Activated CD4-positive, alpha-beta T cell treated with anti-CD3 and anti-CD28 coated beads, Interleukin-2, amount 10 ng/mL, durations not matched to agents 24 days and 14 days (primary cell): ENCODE measurements at regions not wholly inside any gene's neighbourhood (a gene's known extent, or its start where the extent isn't known, plus 50 kb on each side); places are given as distances from the start of the nearest gene placed in this dataset.

Experiments
- DNase-seq: peaks from one replicate; pipeline ENCODE4 v3.0.0; 2022
- H3K27ac Mint-ChIP-seq: one replicate; pipeline ENCODE4 v1.8.0; 2022; ENCODE audit warnings: mild to moderate bottlenecking, mixed read lengths
- H3K27me3 Mint-ChIP-seq: one replicate; pipeline ENCODE4 v1.8.0; 2022; ENCODE audit warnings: mixed read lengths
- H3K36me3 Mint-ChIP-seq: one replicate; pipeline ENCODE4 v1.8.0; 2022; ENCODE audit warnings: low read depth, mild to moderate bottlenecking, mixed read lengths
- H3K4me1 Mint-ChIP-seq: one replicate; pipeline ENCODE4 v1.8.0; 2021; ENCODE audit warnings: mixed read lengths
- H3K4me3 Mint-ChIP-seq: one replicate; pipeline ENCODE4 v1.8.0; 2022; ENCODE audit warnings: mild to moderate bottlenecking, moderate library complexity, mixed read lengths
- H3K9me3 Mint-ChIP-seq: one replicate; pipeline ENCODE4 v1.8.0; 2021; ENCODE audit warnings: mixed read lengths
- intact Hi-C: fragments of 100-400 bp; cut with micrococcal nuclease; formaldehyde crosslinking; loops from one replicate; pipeline ENCODE4 v1.15.1; 2023

DNA sequence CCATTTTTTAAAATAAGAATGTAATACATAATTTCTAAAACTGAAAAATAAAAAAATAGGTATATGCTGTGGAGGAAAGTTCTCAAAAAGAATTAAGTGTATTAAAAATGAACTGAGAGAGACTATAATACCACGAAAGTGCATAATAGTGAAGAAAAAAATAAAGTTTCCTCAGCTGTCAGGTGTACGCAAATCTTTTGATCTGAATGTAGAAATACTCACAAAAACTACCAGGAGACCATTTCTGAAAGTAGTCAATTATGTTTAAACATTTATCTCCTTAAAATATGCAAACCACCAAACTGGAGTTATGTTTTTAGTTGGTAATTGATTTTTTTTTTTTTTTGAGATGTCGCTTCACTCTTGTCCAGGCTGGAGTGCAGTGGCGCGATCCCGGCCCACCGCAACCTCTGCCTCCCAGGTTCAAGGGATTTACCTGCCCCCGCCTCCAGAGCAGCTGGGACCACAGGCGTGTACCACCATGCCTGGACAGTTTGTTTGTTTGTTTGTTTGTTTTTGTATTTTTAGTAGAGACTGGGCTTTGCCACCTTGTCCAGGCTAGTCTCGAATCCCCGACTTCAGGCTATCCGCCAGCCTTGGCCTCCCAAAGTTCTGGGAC is 1169.2 kb upstream of the B3GALT2 start:
- H3K4me1 Mint-ChIP-seq, result no peaks in the 10 kb centered on the region
- H3K4me3 Mint-ChIP-seq, result no peak overlapping the region
- H3K36me3 Mint-ChIP-seq, result no peaks in the 10 kb centered on the region
- no peak for DNase-seq
- intact Hi-C loops, result no loop called here
- no peak overlapping the region for H3K27ac Mint-ChIP-seq
- H3K27me3 Mint-ChIP-seq, result no peaks in the 10 kb centered on the region
- H3K9me3 Mint-ChIP-seq, result no peaks in the 10 kb centered on the region

DNA sequence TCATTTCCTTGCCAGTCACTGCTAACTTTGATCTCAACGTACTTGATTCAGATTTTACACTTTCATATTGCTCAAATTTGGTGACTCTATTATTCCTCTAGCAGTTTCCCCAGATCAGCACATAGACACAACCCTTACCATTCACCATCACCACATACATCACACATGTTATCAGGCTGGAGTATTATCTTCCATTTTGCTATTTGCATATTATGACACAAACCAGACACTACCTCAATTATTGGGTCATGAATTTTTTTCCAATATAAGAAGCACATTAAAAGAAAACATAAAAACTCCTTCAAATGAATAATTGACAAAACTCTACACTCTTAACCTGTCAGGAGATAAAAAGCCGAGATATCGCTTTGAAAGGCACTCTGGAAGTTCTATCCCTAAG is 1166.7 kb upstream of the B3GALT2 start:
- no peaks in the 10 kb centered on the region for H3K27me3 Mint-ChIP-seq
- no peaks in the 10 kb centered on the region for H3K9me3 Mint-ChIP-seq
- H3K4me1 Mint-ChIP-seq, result no peaks in the 10 kb centered on the region
- H3K36me3 Mint-ChIP-seq, result no peaks in the 10 kb centered on the region
- no peak overlapping the region for H3K27ac Mint-ChIP-seq
- intact Hi-C loops, result no loop called here
- H3K4me3 Mint-ChIP-seq, result no peak overlapping the region
- DNase-seq, result no peak

DNA sequence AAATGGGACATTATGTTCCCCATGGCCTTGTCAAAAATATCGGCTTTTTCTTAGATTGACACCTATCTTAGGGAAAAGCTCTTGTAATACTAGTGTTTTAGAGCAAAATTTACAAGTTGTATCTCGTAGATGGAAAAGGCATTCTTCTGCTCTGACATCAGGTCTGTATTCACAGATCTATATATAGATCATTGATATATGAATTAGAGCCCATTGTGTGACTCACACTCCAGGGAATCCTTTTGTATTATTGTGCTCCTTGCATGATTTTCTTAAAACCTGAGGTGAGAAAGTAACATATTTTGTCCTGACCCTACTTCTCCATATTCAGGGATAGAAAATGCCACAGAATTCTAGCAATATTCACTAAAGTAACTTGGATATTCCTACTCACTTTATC is 1160.8 kb upstream of the B3GALT2 start:
- no peaks in the 10 kb centered on the region for H3K27me3 Mint-ChIP-seq
- no peaks in the 10 kb centered on the region for H3K4me1 Mint-ChIP-seq
- intact Hi-C loops, result no loop called here
- H3K36me3 Mint-ChIP-seq, result no peaks in the 10 kb centered on the region
- no peak overlapping the region for H3K4me3 Mint-ChIP-seq
- H3K27ac Mint-ChIP-seq, result no peak overlapping the region
- H3K9me3 Mint-ChIP-seq, result no peaks in the 10 kb centered on the region
- DNase-seq, result no peak

DNA sequence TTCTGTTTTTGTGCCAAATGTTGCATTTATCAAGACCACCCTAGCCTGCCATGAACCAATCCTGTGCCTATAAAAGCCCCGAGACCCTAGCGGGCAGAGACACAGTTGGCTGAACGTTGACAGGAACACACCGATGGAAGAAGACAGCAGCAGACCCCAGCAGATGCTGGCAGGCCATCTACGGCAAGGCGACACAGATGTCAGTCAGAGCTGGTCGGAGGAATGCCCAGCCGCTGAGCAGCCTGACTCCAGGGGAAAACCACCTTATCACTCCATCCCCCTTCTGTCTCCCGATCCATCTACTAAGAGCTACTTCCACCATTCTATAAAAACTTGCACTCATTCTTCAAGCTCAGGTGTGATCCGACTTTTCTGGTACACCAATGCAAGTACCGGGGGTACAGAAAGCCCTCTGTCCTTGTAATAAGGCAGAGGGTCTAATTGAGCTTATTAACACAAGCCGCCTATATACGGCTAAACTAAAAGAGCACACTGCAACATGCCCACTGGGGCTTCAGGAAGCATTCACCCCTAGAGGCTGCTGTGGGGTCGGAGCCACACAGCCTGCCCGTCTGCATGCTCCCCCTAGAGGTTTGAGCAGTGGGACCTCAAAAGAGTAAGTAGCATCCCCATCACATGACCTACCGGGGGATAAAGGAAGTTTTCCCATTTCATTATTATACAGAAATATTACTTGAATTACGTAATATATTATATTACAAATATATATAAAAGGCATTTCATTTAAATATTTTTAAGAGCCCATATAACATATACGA is 1156.3 kb upstream of the B3GALT2 start:
- H3K27me3 Mint-ChIP-seq, result no peaks in the 10 kb centered on the region
- no peaks in the 10 kb centered on the region for H3K9me3 Mint-ChIP-seq
- H3K4me3 Mint-ChIP-seq, result no peak overlapping the region
- H3K4me1 Mint-ChIP-seq, result peaks cover 7% of the 10 kb centered on the region
- intact Hi-C loops, result no loop called here
- H3K36me3 Mint-ChIP-seq, result no peaks in the 10 kb centered on the region
- no peak for DNase-seq
- H3K27ac Mint-ChIP-seq, result no peak overlapping the region

DNA sequence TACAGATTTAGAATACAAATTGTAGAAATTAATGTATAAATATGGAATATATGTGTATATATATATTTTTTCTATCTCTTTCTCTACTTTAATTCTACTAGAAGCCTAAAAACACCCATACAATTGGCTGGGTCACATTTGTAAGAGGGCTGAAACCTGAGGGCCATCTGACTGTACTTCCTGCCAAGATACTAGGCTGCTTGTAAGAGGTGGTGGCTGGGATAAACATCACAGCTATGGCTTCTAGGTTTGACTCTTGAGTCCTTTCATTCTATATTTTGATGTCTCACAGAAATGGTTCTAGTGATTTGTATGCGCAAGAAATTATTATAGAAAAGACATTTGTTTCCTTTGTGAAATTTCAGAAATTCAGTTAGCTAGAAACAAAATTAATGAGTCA is 1155.2 kb upstream of the B3GALT2 start:
- DNase-seq, result no peak
- H3K27me3 Mint-ChIP-seq, result no peaks in the 10 kb centered on the region
- intact Hi-C loops, result no loop called here
- no peak overlapping the region for H3K27ac Mint-ChIP-seq
- no peak overlapping the region for H3K4me3 Mint-ChIP-seq
- H3K4me1 Mint-ChIP-seq, result peaks cover 7% of the 10 kb centered on the region
- H3K9me3 Mint-ChIP-seq, result no peaks in the 10 kb centered on the region
- no peaks in the 10 kb centered on the region for H3K36me3 Mint-ChIP-seq

DNA sequence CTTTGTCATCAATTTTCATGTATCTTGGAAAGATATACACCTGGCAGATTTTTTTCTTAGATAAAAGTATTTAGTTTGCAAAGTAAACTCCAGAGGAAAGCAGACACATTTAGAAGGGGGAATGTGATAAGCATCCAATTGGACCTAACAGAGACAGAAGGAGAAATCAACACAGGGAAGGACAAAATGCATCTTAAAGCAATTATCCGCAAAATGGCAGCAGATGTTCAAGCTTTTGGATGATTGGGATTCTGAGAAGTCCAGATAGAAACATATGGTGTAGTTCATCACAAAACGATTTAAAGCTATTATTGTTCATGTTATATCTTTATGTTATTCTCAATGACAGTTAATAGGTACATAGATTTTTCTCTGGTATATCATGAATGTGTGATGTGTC is 1153.1 kb upstream of the B3GALT2 start:
- Mint-ChIP-seq H3K27me3 (no peaks in the 10 kb centered on the region), H3K4me1 (peaks cover 7% of the 10 kb centered on the region), H3K4me3 (no peak overlapping the region), H3K27ac (no peak overlapping the region), H3K36me3 (no peaks in the 10 kb centered on the region), H3K9me3 (no peaks in the 10 kb centered on the region)
- DNase-seq, result no peak
- intact Hi-C loops, result no loop called here

DNA sequence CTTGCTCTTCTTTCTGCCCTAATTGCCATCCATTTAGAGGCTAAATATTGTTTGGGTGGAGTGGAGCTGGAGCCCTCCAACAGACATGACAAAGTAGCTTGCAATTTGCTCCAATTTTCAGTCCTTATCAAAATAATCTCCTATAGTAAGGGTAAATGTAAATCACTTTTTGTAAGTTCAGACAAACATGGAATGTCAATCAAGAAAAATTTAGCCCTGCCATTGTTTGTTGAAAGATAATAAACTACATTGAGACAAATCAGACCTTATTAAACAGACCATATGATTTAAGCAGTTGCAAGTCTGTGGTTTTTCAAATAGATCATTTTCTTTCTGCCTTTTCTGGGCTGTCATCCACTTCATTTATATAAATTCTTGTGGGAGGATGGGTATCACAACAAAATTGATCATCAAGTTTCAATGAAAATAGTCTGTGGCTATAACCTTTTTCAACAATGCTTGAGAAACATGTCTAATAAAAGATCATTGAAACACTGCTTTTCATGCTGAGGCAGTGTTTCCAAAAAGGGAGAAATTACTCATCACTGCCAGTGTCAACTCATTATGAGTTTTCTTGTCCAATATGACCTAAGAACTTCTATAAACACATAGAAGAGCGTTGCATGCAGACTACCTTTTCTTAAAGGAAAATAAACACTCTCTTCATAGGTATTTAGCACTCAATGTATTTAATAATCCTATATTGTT is 1152.0 kb upstream of the B3GALT2 start:
- Mint-ChIP-seq H3K4me1 (peaks cover 7% of the 10 kb centered on the region), H3K4me3 (no peak overlapping the region), H3K27me3 (no peaks in the 10 kb centered on the region), H3K27ac (no peak overlapping the region), H3K36me3 (no peaks in the 10 kb centered on the region), H3K9me3 (no peaks in the 10 kb centered on the region)
- DNase-seq, result no peak
- intact Hi-C loops, result no loop called here

DNA sequence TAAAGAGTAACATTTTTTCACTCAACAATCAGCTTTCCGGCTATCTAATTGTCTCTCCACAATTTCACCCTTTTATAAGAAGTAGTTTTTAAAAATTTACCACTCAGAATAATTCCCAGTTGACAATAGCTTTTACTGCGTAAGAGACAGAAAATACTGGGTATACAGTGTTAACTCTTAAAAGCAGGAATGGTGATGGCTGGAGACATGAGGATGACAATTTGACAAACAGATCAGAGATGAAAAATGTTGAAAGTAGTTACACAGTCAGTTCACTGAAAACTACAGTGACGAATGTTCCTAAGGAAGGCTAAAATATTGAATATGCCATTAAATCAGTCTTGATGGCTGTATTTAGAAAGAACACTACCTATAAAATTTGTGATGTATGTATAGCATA is 1146.8 kb upstream of the B3GALT2 start:
- peaks cover 1% of the 10 kb centered on the region for H3K4me1 Mint-ChIP-seq

DNA sequence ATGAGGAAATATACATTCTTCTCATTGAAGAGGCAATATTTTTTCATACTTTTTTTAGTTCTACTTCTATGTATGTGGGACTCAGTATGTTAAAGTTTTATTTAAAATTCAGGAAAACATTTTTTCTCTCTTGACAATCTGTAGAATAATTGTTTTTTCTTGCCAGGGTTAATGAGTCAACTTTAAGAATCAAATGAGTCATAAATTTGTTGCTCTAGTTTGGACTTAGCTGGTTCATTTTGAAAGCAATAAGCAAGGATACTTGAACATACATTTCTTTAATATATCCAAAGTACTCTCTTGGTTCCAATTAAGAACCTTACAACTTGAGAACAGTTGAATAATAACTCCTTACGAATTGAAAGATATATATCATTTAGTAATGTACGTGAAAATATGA is 1145.3 kb upstream of the B3GALT2 start:
- no peak for DNase-seq
- no peaks in the 10 kb centered on the region for H3K9me3 Mint-ChIP-seq
- H3K4me3 Mint-ChIP-seq, result no peak overlapping the region
- H3K27ac Mint-ChIP-seq, result no peak overlapping the region
- intact Hi-C loops, result no loop called here
- H3K27me3 Mint-ChIP-seq, result no peaks in the 10 kb centered on the region
- H3K36me3 Mint-ChIP-seq, result no peaks in the 10 kb centered on the region
- no peaks in the 10 kb centered on the region for H3K4me1 Mint-ChIP-seq

More for the DNA sequence above, 1146.8 kb upstream of the B3GALT2 start:
- intact Hi-C loops, result no loop called here
- no peaks in the 10 kb centered on the region for H3K27me3 Mint-ChIP-seq
- no peaks in the 10 kb centered on the region for H3K9me3 Mint-ChIP-seq
- DNase-seq, result no peak
- H3K4me3 Mint-ChIP-seq, result no peak overlapping the region
- no peaks in the 10 kb centered on the region for H3K36me3 Mint-ChIP-seq
- no peak overlapping the region for H3K27ac Mint-ChIP-seq

DNA sequence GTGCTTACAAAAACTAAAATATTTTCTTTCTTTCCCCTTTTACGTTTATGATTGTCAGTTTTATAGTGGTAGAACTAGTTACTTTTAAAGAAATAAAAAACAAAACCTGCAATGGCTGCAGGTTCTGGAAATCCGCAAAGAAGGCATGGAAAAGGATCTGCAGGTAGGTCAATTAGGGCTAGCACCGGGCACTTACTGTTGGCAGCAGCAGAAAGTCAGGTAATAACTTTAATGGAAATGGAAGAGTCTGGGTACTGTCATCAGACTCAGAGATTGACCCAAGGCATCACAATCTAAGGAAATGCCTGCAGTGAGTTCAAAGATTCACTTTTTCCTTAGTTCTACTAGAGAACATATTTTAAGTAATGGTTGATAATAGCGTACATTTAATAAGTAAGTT is 1136.3 kb upstream of the B3GALT2 start:
- intact Hi-C loops, result no loop called here
- Mint-ChIP-seq H3K4me1 (no peaks in the 10 kb centered on the region), H3K9me3 (no peaks in the 10 kb centered on the region), H3K4me3 (no peak overlapping the region), H3K27me3 (no peaks in the 10 kb centered on the region), H3K27ac (no peak overlapping the region), H3K36me3 (no peaks in the 10 kb centered on the region)
- no peak for DNase-seq

DNA sequence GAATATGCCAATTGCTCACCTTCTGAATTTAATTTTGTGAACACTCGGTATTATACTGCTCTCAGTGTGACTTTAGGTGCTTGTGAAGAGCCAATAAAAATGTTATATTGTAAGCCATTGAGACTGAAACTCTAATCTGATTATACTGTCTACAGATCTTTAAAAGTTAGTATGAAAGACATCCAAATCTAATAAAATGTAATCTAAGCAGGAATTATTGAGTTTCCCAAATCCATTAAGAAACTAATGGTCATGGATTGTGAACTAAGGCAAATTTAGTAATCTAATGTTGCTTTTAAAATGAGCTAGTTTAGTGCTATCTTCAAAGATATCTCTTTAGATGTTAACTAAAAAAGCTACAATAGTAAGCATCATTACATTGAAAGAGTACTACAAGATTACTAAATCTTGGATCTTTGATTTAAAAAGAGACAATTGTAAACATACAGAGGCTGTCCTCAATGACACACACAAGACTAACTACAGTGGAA is 1132.4 kb upstream of the B3GALT2 start:
- Mint-ChIP-seq H3K36me3 (no peaks in the 10 kb centered on the region), H3K9me3 (no peaks in the 10 kb centered on the region), H3K4me1 (no peaks in the 10 kb centered on the region), H3K27ac (no peak overlapping the region), H3K27me3 (no peaks in the 10 kb centered on the region), H3K4me3 (no peak overlapping the region)
- intact Hi-C loops, result no loop called here
- DNase-seq, result no peak

DNA sequence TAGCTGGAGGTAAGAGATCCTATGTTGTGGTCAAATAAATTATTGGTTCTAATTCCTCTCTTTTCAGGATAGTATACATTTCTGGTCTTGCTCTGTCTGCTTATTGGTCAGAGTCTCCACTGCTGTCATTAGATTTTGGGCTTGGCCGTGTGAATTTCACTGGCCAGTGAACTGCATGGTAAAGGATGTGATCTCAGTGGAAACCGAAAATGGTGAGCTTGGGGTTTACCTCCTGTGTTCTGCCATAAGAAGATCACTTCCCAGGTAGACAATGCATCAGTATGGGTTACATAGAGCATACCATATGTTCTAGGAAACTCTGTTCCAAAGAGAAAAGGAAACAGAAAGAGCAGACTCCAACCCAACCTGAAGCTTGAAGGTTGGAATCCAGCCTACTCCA is 1123.3 kb upstream of the B3GALT2 start:
- H3K4me1 Mint-ChIP-seq, result no peaks in the 10 kb centered on the region
- H3K27me3 Mint-ChIP-seq, result no peaks in the 10 kb centered on the region
- no peaks in the 10 kb centered on the region for H3K9me3 Mint-ChIP-seq
- H3K36me3 Mint-ChIP-seq, result no peaks in the 10 kb centered on the region
- H3K27ac Mint-ChIP-seq, result no peak overlapping the region
- DNase-seq, result no peak
- intact Hi-C loops, result no loop called here
- no peak overlapping the region for H3K4me3 Mint-ChIP-seq

DNA sequence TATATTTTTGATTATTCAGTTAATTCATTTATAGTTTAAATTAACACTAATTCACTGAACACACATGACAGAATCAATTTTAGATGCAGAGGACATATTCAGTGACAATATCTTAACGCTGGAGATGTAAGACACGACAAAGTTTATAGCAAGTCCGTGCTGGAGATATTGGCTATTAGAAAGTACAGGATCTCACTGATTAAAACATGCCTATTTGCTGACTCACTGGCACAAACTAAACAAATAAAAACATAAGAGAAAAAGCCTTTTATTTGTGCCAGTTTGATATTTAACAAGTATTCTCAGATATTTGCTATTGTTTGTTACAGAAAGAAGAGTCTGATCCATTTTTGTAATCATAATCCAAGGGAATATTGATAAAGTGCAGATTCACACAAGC is 1122.9 kb upstream of the B3GALT2 start:
- Mint-ChIP-seq H3K9me3 (no peaks in the 10 kb centered on the region), H3K4me1 (no peaks in the 10 kb centered on the region), H3K27me3 (no peaks in the 10 kb centered on the region), H3K4me3 (no peak overlapping the region), H3K36me3 (no peaks in the 10 kb centered on the region), H3K27ac (no peak overlapping the region)
- intact Hi-C loops, result no loop called here
- DNase-seq, result no peak

DNA sequence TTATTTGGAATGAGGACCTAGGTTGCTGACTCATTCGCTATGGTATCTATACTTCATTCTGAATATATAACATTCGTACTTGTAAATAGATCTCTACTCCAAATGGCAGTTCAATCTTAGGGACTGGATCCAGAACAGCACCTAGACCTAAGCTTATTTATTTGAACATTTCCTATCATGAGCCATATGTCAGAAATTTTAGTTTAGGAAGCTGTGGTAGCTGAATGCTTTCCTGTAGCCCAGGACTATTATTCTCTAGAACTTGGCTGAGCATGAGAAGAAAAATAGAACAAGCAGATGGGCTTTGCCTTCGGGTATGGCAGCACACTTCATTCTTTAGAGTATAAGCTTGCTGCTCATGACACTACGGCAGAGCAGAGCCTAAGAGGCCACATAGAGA is 1114.4 kb upstream of the B3GALT2 start:
- no peak for DNase-seq
- intact Hi-C loops, result loop anchor here (2.0 kb wide), 1 partner anchor 20 kb away; no protein-coding TSS in a partner anchor
- H3K27ac Mint-ChIP-seq, result no peak overlapping the region
- H3K36me3 Mint-ChIP-seq, result no peaks in the 10 kb centered on the region
- peaks cover 2% of the 10 kb centered on the region for H3K4me1 Mint-ChIP-seq
- H3K9me3 Mint-ChIP-seq, result no peaks in the 10 kb centered on the region
- H3K4me3 Mint-ChIP-seq, result no peak overlapping the region
- H3K27me3 Mint-ChIP-seq, result no peaks in the 10 kb centered on the region
